H1 (cell line): ENCODE measurements at regions not wholly inside any gene's neighbourhood (a gene's known extent, or its start where the extent isn't known, plus 50 kb on each side); places are given as distances from the start of the nearest gene placed in this dataset.

Source experiments
- CTCF ChIA-PET: fragments of 300-600 bp; sonication (Branson Sonifier 250); formaldehyde crosslinking; loops from one replicate; lab custom pipeline; 2021; ENCODE audit not compliant: partially characterized antibody; lab: Charles Lee
- POLR2A ChIA-PET: fragments of 300-600 bp; sonication (Branson Sonifier 250); formaldehyde crosslinking; loops from one replicate; lab custom pipeline; 2021; ENCODE audit warnings: inconsistent platforms; ENCODE audit not compliant: partially characterized antibody; lab: Charles Lee
- DNase-seq, 2 experiments: peaks; one replicate each; pipeline versions ENCODE4 v3.0.0 to v3.0.0-alpha.2; 2010 to 2022; ENCODE audit warnings: low spot score in 2 of 2, low read depth in 1 of 2, mixed read lengths in 1 of 2
- FAIRE-seq: peaks from 2 replicates; lab custom pipeline; 2011; peaks lifted over from hg19 to GRCh38; lab: Jason Lieb, UNC
- H2AFZ ChIP-seq: 2 replicates; pipeline ENCODE4 v1.8.1; 2012; ENCODE audit warnings: low read length, inconsistent platforms
- H2AK5ac ChIP-seq: 2 replicates; pipeline ENCODE4 v1.6.1; 2013; ENCODE audit warnings: low read depth, low read length
- H2BK120ac ChIP-seq: replicated peaks from 2 replicates; pipeline ENCODE3; 2013; ENCODE audit warnings: low read depth, low read length, inconsistent platforms
- H2BK12ac ChIP-seq: 2 replicates; pipeline ENCODE4 v1.6.1; 2013; ENCODE audit warnings: low read depth, low read length
- H2BK15ac ChIP-seq: 2 replicates; pipeline ENCODE4 v1.6.1; 2013; ENCODE audit warnings: low read length
- H2BK20ac ChIP-seq: 2 replicates; pipeline ENCODE4 v1.6.1; 2013; ENCODE audit warnings: low read length
- H2BK5ac ChIP-seq: 2 replicates; pipeline ENCODE4 v1.6.1; 2013; ENCODE audit warnings: low read depth, low read length
- H3K14ac ChIP-seq: 2 replicates; pipeline ENCODE4 v1.6.1; 2013; ENCODE audit warnings: inconsistent platforms; ENCODE audit not compliant: insufficient read length
- H3K18ac ChIP-seq: 2 replicates; pipeline ENCODE4 v1.6.1; 2013; ENCODE audit warnings: low read length; ENCODE audit errors: extremely low read depth
- H3K23ac ChIP-seq: 2 replicates; pipeline ENCODE4 v1.6.1; 2013; ENCODE audit warnings: inconsistent platforms; ENCODE audit not compliant: insufficient read length
- H3K23me2 ChIP-seq: 2 replicates; pipeline ENCODE4 v1.6.1; 2013; ENCODE audit warnings: low read depth, low read length
- H3K27ac ChIP-seq: 2 replicates; pipeline ENCODE4 v1.6.1; 2011; ENCODE audit warnings: low read depth, low read length, inconsistent platforms
- H3K27me3 ChIP-seq, 4 experiments: replicated peaks in 1 of 4; 1 replicate in 1 of 4; 2 replicates in 3 of 4; pipeline versions ENCODE4 v1.6.1 to v1.8.1; 2011 to 2013; ENCODE audit warnings: low read length in 3 of 4, mild to moderate bottlenecking in 3 of 4, inconsistent platforms in 2 of 4, mixed read lengths in 2 of 4, moderate library complexity in 1 of 4; ENCODE audit not compliant: control insufficient read depth in 3 of 4, insufficient read depth in 3 of 4; ENCODE audit errors: extremely low read depth in 1 of 4
- H3K36me3 ChIP-seq, 4 experiments: 2 replicates each; pipeline versions ENCODE4 v1.6.1 to v1.8.1; 2011 to 2013; ENCODE audit warnings: mild to moderate bottlenecking in 4 of 4, low read length in 3 of 4, moderate library complexity in 2 of 4, control low read depth in 1 of 4, inconsistent platforms in 1 of 4; ENCODE audit not compliant: insufficient read depth in 4 of 4, control insufficient read depth in 2 of 4
- H3K4ac ChIP-seq: replicated peaks from 2 replicates; pipeline ENCODE3; 2013; ENCODE audit warnings: low read length, low read depth, mixed read lengths, inconsistent platforms; ENCODE audit not compliant: insufficient read length
- H3K4me1 ChIP-seq, 4 experiments: replicated peaks in 1 of 4; 1 replicate in 1 of 4; 2 replicates in 3 of 4; pipeline versions ENCODE4 v1.6.1 to v1.8.1; 2011 to 2013; ENCODE audit warnings: low read length in 3 of 4, inconsistent platforms in 2 of 4, mixed read lengths in 1 of 4; ENCODE audit not compliant: insufficient read depth in 4 of 4, control insufficient read depth in 3 of 4
- H3K4me2 ChIP-seq, 2 experiments: 2 replicates each; pipeline versions ENCODE4 v1.6.1 to v1.8.1; 2011 to 2013; ENCODE audit warnings: low read depth in 2 of 2, low read length in 2 of 2, control low read depth in 1 of 2, inconsistent platforms in 1 of 2, mild to moderate bottlenecking in 1 of 2; ENCODE audit not compliant: insufficient read depth in 1 of 2
- H3K4me3 ChIP-seq, 4 experiments: fragments of 200-600, 300-600 bp in 1 of 4; sonication (generic), shearing (Covaris generic), sonication (Bioruptor Twin) in 1 of 4; 2 replicates each; pipeline versions ENCODE4 v1.5.1 to v1.8.1; 2011 to 2016; ENCODE audit warnings: low read length in 4 of 4, low read depth in 3 of 4, control low read depth in 2 of 4, inconsistent platforms in 2 of 4, mild to moderate bottlenecking in 2 of 4, mixed read lengths in 1 of 4, moderate library complexity in 1 of 4; ENCODE audit not compliant: insufficient read depth in 2 of 4; ENCODE audit errors: extremely low read depth in 1 of 4
- H3K56ac ChIP-seq: replicated peaks from 2 replicates; pipeline ENCODE3; 2013; ENCODE audit warnings: low read depth, mild to moderate bottlenecking, mixed read lengths, low read length, inconsistent platforms; ENCODE audit not compliant: insufficient read length
- H3K79me1 ChIP-seq: 2 replicates; pipeline ENCODE4 v1.6.1; 2013; ENCODE audit warnings: low read depth, low read length, control low read depth
- H3K79me2 ChIP-seq, 2 experiments: 2 replicates each; pipeline versions ENCODE4 v1.6.1 to v1.8.1; 2012 to 2013; ENCODE audit warnings: low read length in 2 of 2, mild to moderate bottlenecking in 2 of 2, inconsistent platforms in 1 of 2; ENCODE audit not compliant: insufficient read depth in 2 of 2, control insufficient read depth in 1 of 2
- H3K9ac ChIP-seq, 4 experiments: replicated peaks in 1 of 4; 1 replicate in 1 of 4; 2 replicates in 3 of 4; pipeline versions ENCODE4 v1.6.1 to v1.8.1; 2011 to 2013; ENCODE audit warnings: low read depth in 3 of 4, low read length in 3 of 4, control low read depth in 2 of 4, mild to moderate bottlenecking in 2 of 4, moderate library complexity in 2 of 4, inconsistent platforms in 1 of 4; ENCODE audit errors: extremely low read depth in 1 of 4
- H3K9me3 ChIP-seq, 2 experiments: 2 replicates each; pipeline versions ENCODE4 v1.6.1 to v1.8.1; 2012 to 2013; ENCODE audit warnings: mild to moderate bottlenecking in 2 of 2, moderate library complexity in 2 of 2, control low read depth in 1 of 2, inconsistent platforms in 1 of 2, low read depth in 1 of 2, low read length in 1 of 2, mixed read lengths in 1 of 2; ENCODE audit not compliant: insufficient read depth in 2 of 2
- H4K20me1 ChIP-seq, 2 experiments: replicated peaks in 1 of 2; 2 replicates each; pipeline versions ENCODE3 to v1.8.1; 2011 to 2013; ENCODE audit warnings: inconsistent platforms in 2 of 2, low read length in 2 of 2, mild to moderate bottlenecking in 1 of 2; ENCODE audit not compliant: insufficient read depth in 2 of 2, control insufficient read depth in 1 of 2
- H4K5ac ChIP-seq: 2 replicates; pipeline ENCODE4 v1.6.1; 2013; ENCODE audit warnings: low read length, low read depth, mixed read lengths, inconsistent platforms; ENCODE audit not compliant: insufficient read length
- H4K8ac ChIP-seq: 2 replicates; pipeline ENCODE4 v1.8.0; 2013; ENCODE audit warnings: mild to moderate bottlenecking, moderate library complexity, low read length, inconsistent platforms; ENCODE audit not compliant: insufficient read depth; ENCODE audit errors: extremely low read depth
- H4K91ac ChIP-seq: replicated peaks from 2 replicates; pipeline ENCODE3; 2013; ENCODE audit warnings: low read length, mixed read lengths, inconsistent platforms; ENCODE audit not compliant: insufficient read length
- CHD1 ChIP-seq: IDR thresholded peaks from 2 replicates; pipeline ENCODE4 v1.6.1; 2012; ENCODE audit warnings: low read depth, low read length, improper control_type of control experiment
- CTBP2 ChIP-seq: IDR thresholded peaks from 2 replicates; pipeline ENCODE4 v1.7.0; 2011; ENCODE audit warnings: borderline replicate concordance, mild to moderate bottlenecking, moderate library complexity, mixed read lengths, low read length; ENCODE audit not compliant: insufficient read depth, insufficient read length
- EP300 ChIP-seq, 2 experiments: IDR thresholded peaks; 1 replicate in 1 of 2; 2 replicates in 1 of 2; pipeline ENCODE4 v1.6.1; 2011 to 2012; ENCODE audit warnings: low read depth in 2 of 2, low read length in 2 of 2, mild to moderate bottlenecking in 2 of 2, borderline replicate concordance in 1 of 2, inconsistent platforms in 1 of 2, moderate library complexity in 1 of 2
- JUND ChIP-seq: IDR thresholded peaks from 2 replicates; pipeline ENCODE4 v1.6.1; 2011; ENCODE audit warnings: mild to moderate bottlenecking, improper control_type of control experiment, low read length
- KDM1A ChIP-seq: fragments of 200-600, 300-600 bp; sonication (generic); IDR thresholded peaks from 2 replicates; pipeline ENCODE4 v1.7.1; 2016; ENCODE audit warnings: mild to moderate bottlenecking, low read length, borderline replicate concordance
- PHF8 ChIP-seq: fragments of 200-600 bp; sonication (generic); conservative IDR thresholded peaks from 2 replicates; pipeline ENCODE4 v1.7.1; 2012; ENCODE audit warnings: low read depth, mild to moderate bottlenecking, inconsistent platforms, low read length, moderate library complexity
- RFX5 ChIP-seq: IDR thresholded peaks from 2 replicates; pipeline ENCODE4 v1.6.1; 2011; ENCODE audit warnings: low read depth, low read length, improper control_type of control experiment, borderline replicate concordance
- SIRT6 ChIP-seq: IDR thresholded peaks from one replicate; pipeline ENCODE4 v1.7.1; 2012; ENCODE audit warnings: low read length, inconsistent platforms
- SP1 ChIP-seq: IDR thresholded peaks from 2 replicates; pipeline ENCODE4 v1.6.1; 2011; ENCODE audit warnings: low read depth, low read length
- SUZ12 ChIP-seq: fragments of 200-600 bp; sonication (generic); IDR thresholded peaks from 2 replicates; pipeline ENCODE4 v1.6.1; 2012; ENCODE audit warnings: mild to moderate bottlenecking, inconsistent platforms, low read length, moderate library complexity, mixed read lengths
- TBP ChIP-seq: IDR thresholded peaks from 2 replicates; pipeline ENCODE4 v1.6.1; 2011; ENCODE audit warnings: low read depth, low read length, improper control_type of control experiment
- TEAD4 ChIP-seq: IDR thresholded peaks from 2 replicates; pipeline ENCODE4 v1.6.1; 2012; ENCODE audit warnings: low read depth, low read length, inconsistent platforms, mixed read lengths
- ZNF274 ChIP-seq: IDR thresholded peaks from 2 replicates; pipeline ENCODE4 v1.7.0; 2012; ENCODE audit warnings: low read length, borderline replicate concordance; ENCODE audit errors: extremely low read depth
- WGBS, 2 experiments: shearing (Covaris generic) in 1 of 2; methylation state at CpG; one replicate each; pipeline versions ENCODE4 v1.1.6 to v1.1.7; 2013 to 2015; ENCODE audit warnings: low lambda C conversion rate in 2 of 2, mixed read lengths in 2 of 2, inconsistent platforms in 1 of 2, low coverage in 1 of 2, missing lambda C conversion rate in 1 of 2; ENCODE audit not compliant: insufficient replicate concordance in 2 of 2, insufficient coverage in 1 of 2, insufficient read length in 1 of 2; ENCODE audit errors: extremely low coverage in 1 of 2, missing lambda C conversion rate in 1 of 2; 5-methylcytosine and 5-hydroxymethylcytosine counted together

- H3K79me2 ChIP-seq, result no peaks in the 10 kb centered on the region
- H3K4me2 ChIP-seq, result no peak overlapping the region
- H2BK12ac ChIP-seq, result no peak overlapping the region
- no peaks in the 10 kb centered on the region; a peak in 1 of 4 replicates for H3K9me3 ChIP-seq
- ChIA-PET POLR2A (interaction anchor here (1.3 kb wide), 1 partner anchor 15 kb away, joined by 4 read pairs; no protein-coding TSS in a partner anchor), CTCF (interaction anchor here (0.7 to 1.1 kb wide), 3 partner anchors 16 to 830 kb away, joined by 3 read pairs; no protein-coding TSS in a partner anchor)
- peaks cover 0 to 2% (median 0%) of the 10 kb centered on the region in 4 experiments; a peak in 1 of 7 replicates for H3K27me3 ChIP-seq
- no peak overlapping the region for H3K4me3 ChIP-seq
- no peak overlapping the region for H3K23ac ChIP-seq
- H4K20me1 ChIP-seq, result peaks cover 0 to 4% of the 10 kb centered on the region in 2 experiments
- H3K79me1 ChIP-seq, result no peaks in the 10 kb centered on the region
- no peak overlapping the region for H3K18ac ChIP-seq
- H2BK20ac ChIP-seq, result no peak overlapping the region
- H4K91ac ChIP-seq, result no peak overlapping the region
- H3K9ac ChIP-seq, result no peak overlapping the region
- peaks cover 5% of the 10 kb centered on the region; the same call in 1 of the 2 replicates for H3K23me2 ChIP-seq
- DNase-seq, result no peak
- H2BK120ac ChIP-seq, result no peak overlapping the region
- H3K27ac ChIP-seq, result no peak overlapping the region
- no peak overlapping the region for H2AK5ac ChIP-seq
- H3K4ac ChIP-seq, result no peak overlapping the region
- no peak overlapping the region for H2AFZ ChIP-seq
- H3K36me3 ChIP-seq, result no peaks in the 10 kb centered on the region
- FAIRE-seq, result no peak
- H4K5ac ChIP-seq, result no peak overlapping the region
- peaks cover 2 to 6% (median 3%) of the 10 kb centered on the region in 4 experiments; a peak in 5 of 7 replicates for H3K4me1 ChIP-seq
- no peak overlapping the region for H2BK5ac ChIP-seq
- no peak overlapping the region for H3K14ac ChIP-seq
- WGBS, 2 experiments, result 87% methylated on average over 4 of the region's 4 CpGs; no CpG with 5 or more reads in 1 of the 2 experiments
- no peak overlapping the region for H3K56ac ChIP-seq
- H2BK15ac ChIP-seq, result no peak overlapping the region
- no peak overlapping the region for H4K8ac ChIP-seq
- no peak for TF ChIP-seq SIRT6
- TF ChIP-seq CHD1, result no peak
- no peak for TF ChIP-seq TBP
- TF ChIP-seq SUZ12, result no peak
- TF ChIP-seq CTBP2, result no peak
- TF ChIP-seq PHF8, result no peak
- TF ChIP-seq SP1, result no peak
- TF ChIP-seq TEAD4, result no peak
- no peak for TF ChIP-seq EP300 (IDR thresholded peaks at IDR 0.05; ENCODE audit: borderline replicate concordance in 1 of 2, low read depth in 2 of 2, low read length in 2 of 2)
- no peak for TF ChIP-seq RFX5
- TF ChIP-seq KDM1A, result no peak
- TF ChIP-seq JUND, result no peak
- TF ChIP-seq ZNF274, result no peak
Measured at GRCh38 chr18:78154853-78155252, 824.8 kb upstream of the SALL3 start.
